Activated CD4-positive, alpha-beta T cell treated with anti-CD3 and anti-CD28 coated beads for 24 hours (primary cell): ENCODE measurements at regions not wholly inside any gene's neighbourhood (a gene's known extent, or its start where the extent isn't known, plus 50 kb on each side); places are given as distances from the start of the nearest gene placed in this dataset.
"Not testable (repeated sequence)": the region's sequence is repeated elsewhere in the genome, so short reads cannot be mapped to it uniquely, and the experiment has no call there.

ENCODE experiments used
- DNase-seq, 2 donors: peaks; one replicate each; pipeline ENCODE4 v3.0.0-alpha.2; 2020; ENCODE audit warnings: low read depth in 2 of 2

- DNase-seq, result no peak
These were observed 165.9 kb upstream of the ARHGAP5 start for GRCh38 chr14:31911160-31911559.

- DNase-seq, result no peak
These were observed 163.7 kb upstream of the ARHGAP5 start for GRCh38 chr14:31913370-31913769.

- not testable (repeated sequence) for DNase-seq
These were observed 158.8 kb upstream of the ARHGAP5 start for GRCh38 chr14:31918289-31918688.

GRCh38 chr14:31920001-31920400 is 157.1 kb upstream of the ARHGAP5 start:
- DNase-seq, result no peak

- DNase-seq, result no peak
These were observed 156.0 kb upstream of the ARHGAP5 start for GRCh38 chr14:31920989-31921650.

GRCh38 chr14:31921721-31922120 is 155.4 kb upstream of the ARHGAP5 start:
- DNase-seq, result no peak

- no peak for DNase-seq
These were observed 151.0 kb upstream of the ARHGAP5 start for GRCh38 chr14:31926123-31926522.

- DNase-seq, result no peak
These were observed 150.3 kb upstream of the ARHGAP5 start for GRCh38 chr14:31926652-31927347.

- DNase-seq, result no peak
These were observed 149.7 kb upstream of the ARHGAP5 start for GRCh38 chr14:31927348-31927832.

- DNase-seq, result no peak
These were observed 147.0 kb upstream of the ARHGAP5 start for GRCh38 chr14:31930070-31930469.

GRCh38 chr14:31930493-31931240 is 146.4 kb upstream of the ARHGAP5 start:
- DNase-seq, result no peak

GRCh38 chr14:31932675-31933074 is 144.4 kb upstream of the ARHGAP5 start:
- DNase-seq, result no peak

GRCh38 chr14:31933716-31934115 is 143.4 kb upstream of the ARHGAP5 start:
- no peak for DNase-seq

- no peak for DNase-seq
These were observed 142.3 kb upstream of the ARHGAP5 start for GRCh38 chr14:31934767-31935266.

GRCh38 chr14:31935391-31935790 is 141.7 kb upstream of the ARHGAP5 start:
- DNase-seq, result no peak

GRCh38 chr14:31936115-31936514 is 141.0 kb upstream of the ARHGAP5 start:
- no peak for DNase-seq

- DNase-seq, result peak; percentile 43 to 48
These were observed 139.3 kb upstream of the ARHGAP5 start for GRCh38 chr14:31937730-31938346.

- no peak for DNase-seq
These were observed 137.2 kb upstream of the ARHGAP5 start for GRCh38 chr14:31939934-31940333.

- no peak for DNase-seq
These were observed 135.6 kb upstream of the ARHGAP5 start for GRCh38 chr14:31941487-31941886.

- no peak for DNase-seq
These were observed 134.8 kb upstream of the ARHGAP5 start for GRCh38 chr14:31942166-31942841.

GRCh38 chr14:31943217-31943799 is 133.8 kb upstream of the ARHGAP5 start:
- no peak for DNase-seq
